MCF 10A (cell line): ENCODE measurements at regions not wholly inside any gene's neighbourhood (a gene's known extent, or its start where the extent isn't known, plus 50 kb on each side); places are given as distances from the start of the nearest gene placed in this dataset.

ENCODE experiments used
- BruUV-seq: library from RNA; stranded (reverse); fragments of 400-500 nt; replicated peaks from 2 replicates; lab custom pipeline; 2021; lab: Mats Ljungman, UMichigan
- CTCF ChIA-PET: fragments of 300-600 bp; sonication (Branson Sonifier 250); formaldehyde crosslinking; extraction: SDS; loops from one replicate; lab custom pipeline; 2021; ENCODE audit warnings: antibody characterized with exemption, inconsistent platforms; lab: Yijun Ruan, JAX
- POLR2A ChIA-PET: fragments of 300-600, 350-650 bp; sonication (Branson Sonifier 250); formaldehyde crosslinking; extraction: SDS; loops from one replicate; lab custom pipeline; 2020; ENCODE audit warnings: antibody characterized with exemption, inconsistent platforms; lab: Yijun Ruan, JAX
- DNase-seq: peaks from one replicate; pipeline ENCODE4 v3.0.0-alpha.2; 2018; ENCODE audit not compliant: unreplicated experiment
- H3K27ac Mint-ChIP-seq: one replicate; pipeline ENCODE4 v1.8.0; 2022; ENCODE audit warnings: mild to moderate bottlenecking, low read depth, mixed read lengths; ENCODE audit not compliant: unreplicated experiment
- H3K27me3 Mint-ChIP-seq: one replicate; pipeline ENCODE4 v1.8.0; 2022; ENCODE audit warnings: mixed read lengths; ENCODE audit not compliant: insufficient read depth, unreplicated experiment
- H3K36me3 Mint-ChIP-seq: one replicate; pipeline ENCODE4 v1.8.0; 2022; ENCODE audit warnings: mild to moderate bottlenecking, moderate library complexity, mixed read lengths; ENCODE audit not compliant: insufficient read depth, unreplicated experiment
- H3K4me1 Mint-ChIP-seq: one replicate; pipeline ENCODE4 v1.8.0; 2022; ENCODE audit warnings: mixed read lengths; ENCODE audit not compliant: insufficient read depth, unreplicated experiment
- H3K4me3 Mint-ChIP-seq: one replicate; pipeline ENCODE4 v1.8.0; 2022; ENCODE audit warnings: mild to moderate bottlenecking, moderate library complexity, mixed read lengths; ENCODE audit not compliant: unreplicated experiment
- H3K9me3 Mint-ChIP-seq: one replicate; pipeline ENCODE4 v1.8.0; 2022; ENCODE audit warnings: mixed read lengths; ENCODE audit not compliant: unreplicated experiment
- intact Hi-C: fragments of 100-400 bp; cut with micrococcal nuclease; formaldehyde crosslinking; loops from 2 replicates; pipeline ENCODE4 v1.14.1; 2022
- TF ChIP-seq, protein P1 (sequence below): fragments of 200-600 bp; IDR thresholded peaks from one replicate; pipeline ENCODE4 v1.8.0; 2022; ENCODE audit warnings: antibody characterized with exemption, mild to moderate bottlenecking; ENCODE audit not compliant: unreplicated experiment

DNA sequence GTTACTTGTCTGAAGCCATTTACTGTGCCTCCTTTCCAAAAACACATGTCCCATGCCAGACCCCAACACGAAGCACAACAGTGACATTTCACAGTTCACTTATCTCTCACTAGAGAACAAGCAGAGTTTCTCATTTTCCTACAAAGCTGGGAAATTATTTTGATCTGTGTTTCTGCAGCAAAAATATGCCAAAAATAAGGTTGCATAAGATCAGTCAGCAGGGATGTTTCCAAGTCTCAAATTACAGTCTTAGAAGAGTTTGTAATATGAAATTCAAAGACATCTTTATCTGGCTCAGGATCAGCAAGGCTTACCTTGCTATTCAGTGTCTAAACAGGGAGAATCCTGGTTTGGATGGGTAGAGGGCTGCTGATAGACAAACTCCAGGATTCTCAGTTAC, 75.5 kb downstream of the GJD2 start:
- ChIA-PET POLR2A (no interaction called here), CTCF (interaction anchor here (0.5 kb wide), 2 partner anchors 96 to 210 kb away, joined by 3 read pairs; no protein-coding TSS in a partner anchor)
- Mint-ChIP-seq H3K27ac (no peak overlapping the region), H3K9me3 (no peaks in the 10 kb centered on the region), H3K4me3 (no peak overlapping the region), H3K27me3 (no peaks in the 10 kb centered on the region), H3K36me3 (no peaks in the 10 kb centered on the region), H3K4me1 (peaks cover 18% of the 10 kb centered on the region)
- TF ChIP-seq, protein P1, sequence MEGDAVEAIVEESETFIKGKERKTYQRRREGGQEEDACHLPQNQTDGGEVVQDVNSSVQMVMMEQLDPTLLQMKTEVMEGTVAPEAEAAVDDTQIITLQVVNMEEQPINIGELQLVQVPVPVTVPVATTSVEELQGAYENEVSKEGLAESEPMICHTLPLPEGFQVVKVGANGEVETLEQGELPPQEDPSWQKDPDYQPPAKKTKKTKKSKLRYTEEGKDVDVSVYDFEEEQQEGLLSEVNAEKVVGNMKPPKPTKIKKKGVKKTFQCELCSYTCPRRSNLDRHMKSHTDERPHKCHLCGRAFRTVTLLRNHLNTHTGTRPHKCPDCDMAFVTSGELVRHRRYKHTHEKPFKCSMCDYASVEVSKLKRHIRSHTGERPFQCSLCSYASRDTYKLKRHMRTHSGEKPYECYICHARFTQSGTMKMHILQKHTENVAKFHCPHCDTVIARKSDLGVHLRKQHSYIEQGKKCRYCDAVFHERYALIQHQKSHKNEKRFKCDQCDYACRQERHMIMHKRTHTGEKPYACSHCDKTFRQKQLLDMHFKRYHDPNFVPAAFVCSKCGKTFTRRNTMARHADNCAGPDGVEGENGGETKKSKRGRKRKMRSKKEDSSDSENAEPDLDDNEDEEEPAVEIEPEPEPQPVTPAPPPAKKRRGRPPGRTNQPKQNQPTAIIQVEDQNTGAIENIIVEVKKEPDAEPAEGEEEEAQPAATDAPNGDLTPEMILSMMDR, result no peak
- peak; percentile 31 for DNase-seq
- BruUV-seq, result no TSS peak
- intact Hi-C loops, result no loop called here

GRCh38 chr15:34673241-34673640, 81.6 kb downstream of the GJD2 start:
- no TSS peak for BruUV-seq
- DNase-seq, result no peak
- Mint-ChIP-seq H3K27ac (no peak overlapping the region), H3K4me3 (no peak overlapping the region), H3K4me1 (no peaks in the 10 kb centered on the region), H3K9me3 (no peaks in the 10 kb centered on the region), H3K27me3 (no peaks in the 10 kb centered on the region), H3K36me3 (no peaks in the 10 kb centered on the region)
- intact Hi-C loops, result no loop called here
- ChIA-PET POLR2A (interaction anchor here (0.7 kb wide), 1 partner anchor 312 kb away, joined by 4 read pairs; no protein-coding TSS in a partner anchor), CTCF (no interaction called here)
- TF ChIP-seq, protein P1, result no peak

DNA sequence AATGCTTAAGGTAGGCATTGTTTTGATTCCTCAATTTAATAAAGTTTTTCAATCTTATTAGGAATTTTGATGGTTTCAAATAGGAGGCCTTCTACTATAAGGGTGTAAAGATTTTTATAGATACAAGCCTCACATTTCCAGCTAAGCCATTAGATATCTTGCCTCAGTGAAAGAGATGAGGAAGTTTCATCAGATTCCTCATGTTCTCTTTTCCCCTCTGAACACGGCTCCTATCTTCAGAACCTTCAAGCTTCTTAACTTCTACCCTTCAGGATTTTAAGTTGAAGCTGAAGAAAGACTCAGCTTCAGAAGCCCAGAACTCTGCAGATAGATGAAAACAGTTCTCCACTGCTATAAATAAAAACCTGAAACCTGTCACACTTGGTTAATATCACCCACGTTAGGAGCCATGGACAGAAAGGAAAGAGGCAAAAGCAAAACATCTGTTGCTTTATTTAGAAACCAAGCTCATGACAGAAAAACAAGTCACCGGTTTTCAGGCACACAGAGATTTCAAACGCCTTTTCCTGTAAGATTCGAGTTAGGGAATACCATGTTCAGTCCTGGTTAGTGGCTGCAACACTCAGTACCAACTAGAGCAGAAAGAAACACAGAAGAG, 82.2 kb upstream of the GOLGA8B start:
- Mint-ChIP-seq H3K27ac (no peak overlapping the region), H3K4me3 (no peak overlapping the region), H3K4me1 (no peaks in the 10 kb centered on the region), H3K27me3 (no peaks in the 10 kb centered on the region), H3K9me3 (no peaks in the 10 kb centered on the region), H3K36me3 (no peaks in the 10 kb centered on the region)
- ChIA-PET CTCF (interaction anchor here (0.6 to 0.8 kb wide), 3 partner anchors 22 to 260 kb away, joined by 3 to 6 read pairs (median 4); no protein-coding TSS in a partner anchor), POLR2A (no interaction called here)
- TF ChIP-seq, protein P1, result no peak
- BruUV-seq, result no TSS peak
- intact Hi-C loops, result no loop called here
- no peak for DNase-seq

GRCh38 chr15:34664418-34664817, 81.0 kb upstream of the GOLGA8B start:
- BruUV-seq, result no TSS peak
- Mint-ChIP-seq H3K27ac (no peak overlapping the region), H3K27me3 (no peaks in the 10 kb centered on the region), H3K9me3 (no peaks in the 10 kb centered on the region), H3K4me1 (no peaks in the 10 kb centered on the region), H3K36me3 (no peaks in the 10 kb centered on the region), H3K4me3 (no peak overlapping the region)
- intact Hi-C loops, result no loop called here
- TF ChIP-seq, protein P1, result no peak
- POLR2A ChIA-PET, result no interaction called here
- CTCF ChIA-PET, result interaction anchor here (0.6 kb wide), 1 partner anchor 149 kb away, joined by 4 read pairs; no protein-coding TSS in a partner anchor
- no peak for DNase-seq
